K562 (cell line): ENCODE measurements at regions not wholly inside any gene's neighbourhood (a gene's known extent, or its start where the extent isn't known, plus 50 kb on each side); places are given as distances from the start of the nearest gene placed in this dataset.

Source experiments
- ATAC-seq: fragments of 200-7000 bp; cut with Tn5 transposase; 3 replicates; pipeline ENCODE4 v1.9.1; 2020; ENCODE audit warnings: moderate library complexity
- BruUV-seq: library from RNA; stranded (reverse); fragments of 400-500 nt; replicated peaks from 2 replicates; lab custom pipeline; 2021; lab: Mats Ljungman, UMichigan
- CTCF ChIA-PET: fragments of 300-600 bp; formaldehyde crosslinking; extraction: SDS; loops from one replicate; lab custom pipeline; 2021; ENCODE audit warnings: low intra/inter-chr PET ratio; lab: Yijun Ruan, JAX
- POLR2A ChIA-PET: fragments of 300-600, 350-650 bp; sonication (Branson Sonifier 250); formaldehyde crosslinking; extraction: SDS; loops from one replicate; lab custom pipeline; 2021; ENCODE audit warnings: antibody characterized with exemption, inconsistent platforms; lab: Yijun Ruan, JAX
- DNase-seq, 4 experiments: peaks; one replicate each; pipeline versions ENCODE4 v3.0.0 to v3.0.0-alpha.2; 2011 to 2018; ENCODE audit warnings: low spot score in 3 of 4, mixed read lengths in 3 of 4; ENCODE audit errors: extremely low read depth in 1 of 4
- FAIRE-seq: peaks from 2 replicates; lab custom pipeline; 2011; peaks lifted over from hg19 to GRCh38; lab: Jason Lieb, UNC
- H2AFZ ChIP-seq: 2 replicates; pipeline ENCODE4 v1.6.0; 2011; ENCODE audit warnings: low read depth, low read length, control low read depth, inconsistent platforms
- H3K27ac ChIP-seq: fragments of 200-600 bp; 3 replicates; pipeline ENCODE4 v1.8.0; 2011; ENCODE audit warnings: low read depth, mild to moderate bottlenecking, control low read depth, inconsistent platforms, low read length, moderate library complexity, mixed read lengths; ENCODE audit errors: extremely low read depth
- H3K27me3 ChIP-seq, 2 experiments: fragments of 300-600 bp in 1 of 2; 2 replicates in 1 of 2; 3 replicates in 1 of 2; pipeline versions ENCODE4 v1.6.0 to v1.8.0; 2011; ENCODE audit warnings: inconsistent platforms in 2 of 2, low read length in 2 of 2, mild to moderate bottlenecking in 1 of 2, mixed read lengths in 1 of 2, moderate library complexity in 1 of 2; ENCODE audit not compliant: control insufficient read depth in 2 of 2, insufficient read depth in 2 of 2
- H3K36me3 ChIP-seq: fragments of 300-600 bp; 3 replicates; pipeline ENCODE4 v1.8.0; 2011; ENCODE audit warnings: mild to moderate bottlenecking, low read length, inconsistent platforms; ENCODE audit not compliant: control insufficient read depth, insufficient read depth
- H3K4me1 ChIP-seq, 2 experiments: fragments of 200-600 bp in 1 of 2; replicated peaks in 1 of 2; 2 replicates in 1 of 2; 3 replicates in 1 of 2; pipeline versions ENCODE4 v1.5.1 to v1.8.0; 2011; ENCODE audit warnings: inconsistent platforms in 2 of 2, low read length in 2 of 2, mild to moderate bottlenecking in 1 of 2, mixed read lengths in 1 of 2, moderate library complexity in 1 of 2; ENCODE audit not compliant: control insufficient read depth in 2 of 2, insufficient read depth in 2 of 2
- H3K4me2 ChIP-seq: 2 replicates; pipeline ENCODE4 v1.6.1; 2011; ENCODE audit warnings: low read length, control low read depth, inconsistent platforms, mixed read lengths; ENCODE audit not compliant: insufficient read depth
- H3K4me3 ChIP-seq: fragments of 200-600 bp; sonication (generic), shearing (Covaris generic); 2 replicates; pipeline ENCODE4 v1.5.1; 2016; ENCODE audit warnings: control low read depth, inconsistent platforms
- H3K79me2 ChIP-seq: fragments of 200-600 bp; 3 replicates; pipeline ENCODE4 v1.8.0; 2011; ENCODE audit warnings: low read length, inconsistent platforms; ENCODE audit not compliant: control insufficient read depth, insufficient read depth
- H3K9ac ChIP-seq, 2 experiments: 2 replicates each; pipeline versions ENCODE4 v1.6.0 to v1.6.1; 2011; ENCODE audit warnings: low read depth in 2 of 2, low read length in 2 of 2, control low read depth in 1 of 2, inconsistent platforms in 1 of 2, mild to moderate bottlenecking in 1 of 2, mixed read lengths in 1 of 2; ENCODE audit not compliant: insufficient read depth in 1 of 2
- H3K9me1 ChIP-seq: one replicate; pipeline ENCODE4 v1.6.0; 2011; ENCODE audit warnings: inconsistent platforms, mild to moderate bottlenecking, low read length, moderate library complexity; ENCODE audit not compliant: control insufficient read depth, insufficient read depth
- H3K9me3 ChIP-seq: replicated peaks from 2 replicates; pipeline ENCODE4 v1.5.1; 2011; ENCODE audit warnings: low read depth, low read length, inconsistent platforms; ENCODE audit not compliant: control insufficient read depth, insufficient read depth
- H4K20me1 ChIP-seq: replicated peaks from 2 replicates; pipeline ENCODE4 v1.6.1; 2011; ENCODE audit warnings: low read length, inconsistent platforms, mixed read lengths; ENCODE audit not compliant: control insufficient read depth, insufficient read depth
- ARID1B ChIP-seq: fragments of 450-650 bp; IDR thresholded peaks from 2 replicates; pipeline ENCODE4 v1.6.1; 2016; ENCODE audit warnings: antibody characterized with exemption, mild to moderate bottlenecking, inconsistent platforms
- C11orf30 ChIP-seq: fragments of 450-650 bp; IDR thresholded peaks from 2 replicates; pipeline ENCODE4 v1.6.1; 2016; ENCODE audit warnings: low read depth, mild to moderate bottlenecking
- CBFA2T2 ChIP-seq: fragments of 450-650 bp; conservative IDR thresholded peaks from 2 replicates; pipeline ENCODE4 v1.6.1; 2017; ENCODE audit warnings: mild to moderate bottlenecking
- CBFA2T3 ChIP-seq: fragments of 450-650 bp; IDR thresholded peaks from 2 replicates; pipeline ENCODE4 v1.6.1; 2017
- CTBP1 ChIP-seq: fragments of 450-650 bp; IDR thresholded peaks from 2 replicates; pipeline ENCODE4 v1.6.1; 2016; ENCODE audit warnings: borderline replicate concordance
- DPF2 ChIP-seq: fragments of 450-650 bp; IDR thresholded peaks from 2 replicates; pipeline ENCODE4 v1.6.1; 2016
- EP300 ChIP-seq: IDR thresholded peaks from 2 replicates; pipeline ENCODE4 v1.6.1; 2012; ENCODE audit warnings: low read length, improper control_type of control experiment
- KAT8 ChIP-seq: fragments of 450-650 bp; IDR thresholded peaks from 2 replicates; pipeline ENCODE4 v1.6.1; 2016; ENCODE audit warnings: low read depth, mild to moderate bottlenecking
- KLF10 ChIP-seq: fragments of 250-450 bp; sonication (Bioruptor Pico); IDR thresholded peaks from 2 replicates; pipeline ENCODE4 v1.6.1; 2021; ENCODE audit warnings: matching md5 sums
- MAFF ChIP-seq: IDR thresholded peaks from 2 replicates; pipeline ENCODE4 v1.6.1; 2012; ENCODE audit warnings: low read length, improper control_type of control experiment
- NFE2 ChIP-seq: IDR thresholded peaks from 2 replicates; pipeline ENCODE4 v1.6.1; 2014; ENCODE audit warnings: antibody characterized with exemption, low read depth
- NFIC ChIP-seq: fragments of 450-650 bp; IDR thresholded peaks from 2 replicates; pipeline ENCODE4 v1.6.1; 2017; ENCODE audit warnings: mild to moderate bottlenecking, inconsistent platforms
- POLR2A ChIP-seq: fragments of 450-650 bp; conservative IDR thresholded peaks from 2 replicates; pipeline ENCODE4 v1.6.1; 2016
- RCOR1 ChIP-seq, 2 experiments: IDR thresholded peaks; 2 replicates each; pipeline ENCODE4 v1.6.1; 2012; ENCODE audit warnings: low read depth in 2 of 2, low read length in 2 of 2, borderline replicate concordance in 1 of 2, improper control_type of control experiment in 1 of 2
- SMARCE1 ChIP-seq: fragments of 450-650 bp; IDR thresholded peaks from 2 replicates; pipeline ENCODE4 v1.7.1; 2016; ENCODE audit warnings: mild to moderate bottlenecking
- SOX6 ChIP-seq: fragments of 450-650 bp; IDR thresholded peaks from 2 replicates; pipeline ENCODE4 v1.6.1; 2014; ENCODE audit warnings: mild to moderate bottlenecking
- STAT5B ChIP-seq: fragments of 250-450 bp; sonication (Bioruptor Pico); IDR thresholded peaks from 2 replicates; pipeline ENCODE4 v1.8.0; 2021; ENCODE audit warnings: mild to moderate bottlenecking, inconsistent platforms
- TAL1 ChIP-seq: fragments of 450-650 bp; IDR thresholded peaks from 2 replicates; pipeline ENCODE4 v1.6.1; 2016; ENCODE audit warnings: mild to moderate bottlenecking
- ZBTB17 ChIP-seq: fragments of 450-650 bp; formaldehyde crosslinking; IDR thresholded peaks from 2 replicates; pipeline ENCODE4 v1.4.0; 2020; ENCODE audit warnings: mild to moderate bottlenecking
- ZEB2 ChIP-seq: fragments of 450-650 bp; IDR thresholded peaks from 2 replicates; pipeline ENCODE4 v1.6.1; 2016
- ZFP1 ChIP-seq: fragments of 450-650 bp; formaldehyde crosslinking; IDR thresholded peaks from 2 replicates; pipeline ENCODE4 v1.4.0; 2020; ENCODE audit warnings: mild to moderate bottlenecking, mixed read lengths
- ZKSCAN8 ChIP-seq: fragments of 200-800 bp; sonication (Bioruptor generic); IDR thresholded peaks from 2 replicates; pipeline ENCODE4 v1.6.1; 2016; ENCODE audit warnings: missing genetic modification characterization, missing compliant biosample characterization
- ZNF316 ChIP-seq: fragments of 450-650 bp; IDR thresholded peaks from 2 replicates; pipeline ENCODE4 v1.6.1; 2016
- ZNF324 ChIP-seq: fragments of 250-450 bp; sonication (Bioruptor Pico); IDR thresholded peaks from 2 replicates; pipeline ENCODE4 v1.4.0; 2020; ENCODE audit warnings: mild to moderate bottlenecking
- ZNF398 ChIP-seq: fragments of 250-450 bp; sonication (Bioruptor Pico); IDR thresholded peaks from 2 replicates; pipeline ENCODE4 v1.8.0; 2021; ENCODE audit warnings: moderate library complexity, mild to moderate bottlenecking, inconsistent platforms
- ZNF589 ChIP-seq: fragments of 200-800 bp; sonication (Bioruptor generic); IDR thresholded peaks from 2 replicates; pipeline ENCODE4 v1.6.1; 2016; ENCODE audit warnings: low read depth, missing genetic modification characterization, missing compliant biosample characterization
- in situ Hi-C: fragments of 300-500 bp; cut with MboI; formaldehyde crosslinking; loops from 4 replicates; pipeline ENCODE4 v1.15.0; 2018; ENCODE audit warnings: inconsistent platforms, mixed read lengths
- intact Hi-C: fragments of 100-400 bp; cut with micrococcal nuclease; formaldehyde crosslinking; loops from 2 replicates; pipeline ENCODE4 v1.14.2; 2022

GRCh38 chr15:50857763-50858162, 50.7 kb upstream of the AP4E1 start:
- H3K9me1 ChIP-seq, result no peaks in the 10 kb centered on the region
- H3K79me2 ChIP-seq, result no peaks in the 10 kb centered on the region
- H3K4me2 ChIP-seq, result peak overlapping the region; percentile 26
- no peaks in the 10 kb centered on the region; a peak in 1 of 5 replicates for H3K27me3 ChIP-seq
- ChIA-PET POLR2A (interaction anchor here (0.7 to 0.8 kb wide), 2 partner anchors 16 to 794 kb away, joined by 3 read pairs; no protein-coding TSS in a partner anchor), CTCF (no interaction called here)
- no TSS peak for BruUV-seq
- no peaks in the 10 kb centered on the region for H3K9me3 ChIP-seq
- H2AFZ ChIP-seq, result no peak overlapping the region
- DNase-seq (peak in 2 of 4 experiments; percentile 21 to 62), FAIRE-seq (peak; percentile 65), ATAC-seq (peak; percentile 67)
- peaks cover 0 to 25% of the 10 kb centered on the region in 2 experiments; a peak in 4 of 5 replicates for H3K4me1 ChIP-seq
- no peak overlapping the region for H3K9ac ChIP-seq
- no peak overlapping the region for H3K4me3 ChIP-seq
- H3K27ac ChIP-seq, result peak overlapping the region; percentile 6; the same call in 1 of the 3 replicates
- no peaks in the 10 kb centered on the region for H3K36me3 ChIP-seq
- in situ Hi-C loops, result no loop called here
- intact Hi-C loops, result no loop called here
- H4K20me1 ChIP-seq, result no peaks in the 10 kb centered on the region
- no peak for TF ChIP-seq ZBTB17
- peak; percentile 50; the same call in 1 of the 2 replicates for TF ChIP-seq DPF2
- no peak for TF ChIP-seq ZNF589
- peak; percentile 82 for TF ChIP-seq C11orf30
- TF ChIP-seq ZFP1, result no peak
- peak; percentile 90 for TF ChIP-seq NFE2
- peak; percentile 77; the same call in 1 of the 2 replicates for TF ChIP-seq ZNF316
- TF ChIP-seq ZNF324 (CRISPR knock-in tag), result no peak
- TF ChIP-seq CTBP1, result peak; percentile 40; the same call in 1 of the 2 replicates
- TF ChIP-seq SMARCE1, result peak; percentile 30; the same call in 1 of the 2 replicates
- TF ChIP-seq CBFA2T2, result peak; percentile 27; the same call in 1 of the 2 replicates
- TF ChIP-seq SOX6, result peak; percentile 28; the same call in 1 of the 2 replicates
- TF ChIP-seq KAT8, result no peak
- TF ChIP-seq ZNF398 (CRISPR knock-in tag), result no peak
- peak in 1 of 2 experiments; percentile 56; a peak in 1 of 4 replicates for TF ChIP-seq RCOR1 (IDR thresholded peaks at IDR 0.05; ENCODE audit: borderline replicate concordance in 1 of 2, low read depth in 2 of 2, low read length in 2 of 2)
- no peak for TF ChIP-seq KLF10 (CRISPR knock-in tag)
- peak; percentile 39; the same call in 1 of the 2 replicates for TF ChIP-seq ARID1B
- no peak for TF ChIP-seq ZKSCAN8 (CRISPR knock-in tag)
- TF ChIP-seq TAL1, result 0 out of 2 replicates have a peak, but pooled peaks have one; percentile 14
- peak; percentile 72 for TF ChIP-seq MAFF
- peak; percentile 65 for TF ChIP-seq NFIC
- no peak for TF ChIP-seq STAT5B
- peak; percentile 59; the same call in 1 of the 2 replicates for TF ChIP-seq ZEB2
- peak; percentile 41; the same call in 1 of the 2 replicates for TF ChIP-seq CBFA2T3
- no peak for TF ChIP-seq POLR2A
- peak; percentile 32; the same call in 1 of the 2 replicates for TF ChIP-seq EP300
